Epithelial cell of proximal tubule (primary cell): ENCODE measurements at regions not wholly inside any gene's neighbourhood (a gene's known extent, or its start where the extent isn't known, plus 50 kb on each side); places are given as distances from the start of the nearest gene placed in this dataset.
"Not testable (repeated sequence)": the region's sequence is repeated elsewhere in the genome, so short reads cannot be mapped to it uniquely, and the experiment has no call there.

ENCODE experiments used
- DNase-seq: peaks from one replicate; pipeline ENCODE4 v3.0.0-alpha.2; 2011; ENCODE audit warnings: low read depth
- H3K4me3 ChIP-seq: 2 replicates; pipeline ENCODE4 v1.5.1; 2011; ENCODE audit warnings: low read depth, mild to moderate bottlenecking, low read length
- CTCF ChIP-seq: conservative IDR thresholded peaks from 2 replicates; pipeline ENCODE4 v1.5.1; 2012; ENCODE audit warnings: low read depth, mild to moderate bottlenecking, low read length

DNA sequence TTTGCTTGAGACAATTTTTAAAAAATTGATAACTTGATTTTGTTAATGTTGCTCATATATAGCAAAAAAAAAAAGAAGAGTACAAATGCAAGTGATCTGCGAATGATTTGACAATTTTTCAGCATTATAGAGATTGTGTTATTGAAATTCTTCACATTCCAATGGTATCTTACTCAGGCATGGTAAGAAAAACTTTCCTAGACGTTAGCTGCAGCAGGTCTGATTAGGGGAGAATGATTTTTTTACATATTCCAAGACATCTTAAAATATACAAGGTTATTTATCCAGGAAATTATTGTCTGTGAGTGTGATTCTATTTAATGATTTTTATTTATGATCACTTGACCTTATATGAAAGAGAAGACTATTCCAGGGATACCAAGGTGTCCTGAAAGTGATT is 361.9 kb downstream of the MAT2B start:
- H3K4me3 ChIP-seq, result no peak overlapping the region
- no peak for DNase-seq
- TF ChIP-seq CTCF, result no peak

GRCh38 chr5:163867738-163868137 is 362.3 kb downstream of the MAT2B start:
- no peak for DNase-seq
- TF ChIP-seq CTCF, result no peak

DNA sequence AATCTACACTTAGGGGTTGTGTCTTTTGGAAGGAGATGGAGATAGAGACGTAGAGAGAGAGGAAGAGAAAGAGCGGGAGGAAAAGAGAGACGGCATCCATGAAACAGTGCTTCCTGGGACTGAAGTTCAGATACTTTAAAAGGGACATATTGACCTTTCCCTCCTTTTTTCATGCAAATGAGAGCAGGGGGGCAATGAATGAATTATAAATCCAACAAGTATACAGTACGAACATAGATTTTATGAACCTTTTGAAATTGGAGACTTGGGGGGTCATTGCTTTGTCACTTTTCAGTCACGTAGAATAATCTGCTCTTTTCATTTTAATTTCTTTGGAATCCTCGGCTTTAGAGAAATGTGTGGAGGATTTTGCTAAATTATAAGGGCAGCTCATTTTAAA is 364.2 kb downstream of the MAT2B start:
- no peak for TF ChIP-seq CTCF
- no peak overlapping the region for H3K4me3 ChIP-seq
- no peak for DNase-seq

More at GRCh38 chr5:163867738-163868137, 362.3 kb downstream of the MAT2B start:
- H3K4me3 ChIP-seq, result no peak overlapping the region

- no peak for DNase-seq
- TF ChIP-seq CTCF, result no peak
- H3K4me3 ChIP-seq, result no peak overlapping the region
Observed at GRCh38 chr5:163870441-163870840, 365.0 kb downstream of the MAT2B start.

DNA sequence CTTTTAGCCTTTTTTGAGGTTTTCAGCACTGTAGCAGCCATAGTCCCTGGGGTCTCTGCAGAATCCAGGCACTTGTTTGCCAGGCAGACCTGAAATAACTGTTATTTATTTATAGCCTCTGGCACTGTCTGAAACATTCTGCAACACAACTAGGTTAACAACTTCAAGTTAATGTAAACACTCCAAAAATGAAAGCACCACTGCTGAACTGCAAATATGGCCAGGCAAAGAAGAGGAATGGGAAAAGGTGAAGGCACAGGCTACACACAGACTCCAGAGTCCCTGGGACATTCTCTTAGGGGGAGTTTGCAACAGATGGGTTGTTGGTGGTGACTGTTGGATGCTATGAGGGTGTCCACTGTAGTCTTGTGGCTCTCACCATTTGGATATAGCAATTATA is 369.0 kb downstream of the MAT2B start:
- TF ChIP-seq CTCF, result no peak
- no peak overlapping the region for H3K4me3 ChIP-seq
- DNase-seq, result no peak

DNA sequence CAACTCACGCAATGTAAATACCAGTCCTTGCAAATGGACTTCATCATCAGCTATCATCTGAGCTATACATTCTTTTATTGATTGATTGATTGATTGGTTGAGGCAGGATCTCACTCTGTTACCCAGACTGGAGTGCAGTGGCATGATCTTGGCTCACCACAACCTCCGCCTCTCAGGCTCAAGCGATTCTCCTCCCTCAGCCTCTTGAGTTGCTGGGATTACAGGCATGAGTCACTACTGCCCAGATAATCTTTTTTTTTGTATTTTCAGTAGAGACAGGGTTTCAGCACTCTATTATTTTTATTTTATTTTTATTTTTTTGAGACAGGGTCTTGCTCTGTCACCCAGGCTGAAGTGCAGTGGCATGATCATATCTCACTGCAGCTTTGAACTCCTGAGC is 369.5 kb downstream of the MAT2B start:
- DNase-seq, H3K4me3 ChIP-seq: not testable (repeated sequence)

DNA sequence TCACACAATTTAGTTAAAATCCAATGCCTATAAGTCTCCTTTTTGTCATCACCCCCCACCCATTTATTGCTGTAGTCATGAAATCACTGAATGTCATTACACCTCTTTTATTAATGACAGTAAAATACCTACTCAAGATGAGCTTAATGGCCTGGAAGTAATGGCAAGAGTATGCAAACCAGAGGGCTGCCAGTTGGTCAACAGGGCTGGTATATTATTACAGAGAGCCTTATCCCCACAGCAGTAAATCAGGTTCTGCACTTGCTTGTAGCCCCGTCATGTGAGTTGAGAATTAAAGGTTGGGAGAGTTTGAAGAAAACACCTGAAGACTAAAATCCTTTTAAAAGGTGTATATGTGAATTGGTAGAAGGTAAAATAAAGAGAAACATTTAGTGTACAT is 372.4 kb downstream of the MAT2B start:
- no peak overlapping the region for H3K4me3 ChIP-seq
- TF ChIP-seq CTCF, result no peak
- no peak for DNase-seq

DNA sequence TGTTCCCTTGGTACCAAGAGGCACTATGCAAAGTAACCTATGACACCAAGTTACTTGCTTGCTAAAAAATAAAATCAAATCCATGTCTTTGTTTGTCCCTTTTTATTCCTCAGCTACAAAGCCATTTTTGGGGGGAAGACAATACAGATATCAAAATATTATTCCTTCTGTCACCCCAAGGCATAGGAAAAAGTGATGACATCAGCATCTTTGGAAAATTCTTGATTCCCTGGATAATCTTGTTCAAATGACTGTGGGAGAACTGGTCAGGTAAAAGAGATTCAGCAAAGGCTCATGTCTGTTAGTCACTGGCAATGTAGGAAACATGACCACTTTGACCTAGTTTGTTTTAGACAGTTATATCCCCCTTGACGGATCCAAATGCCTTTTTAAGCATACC is 373.1 kb downstream of the MAT2B start:
- no peak overlapping the region for H3K4me3 ChIP-seq
- TF ChIP-seq CTCF, result no peak
- no peak for DNase-seq
